ENCODE measurements at regions not wholly inside any gene's neighbourhood (a gene's known extent, or its start where the extent isn't known, plus 50 kb on each side); places are given as distances from the start of the nearest gene placed in this dataset.
"Not testable (repeated sequence)": the region's sequence is repeated elsewhere in the genome, so short reads cannot be mapped to it uniquely, and the experiment has no call there.

GRCh38 chr12:75648856-75649255, 137.4 kb upstream of the KRR1 start:
- Histone ChIP-seq H3K4me1 (ENCODE audit: low read length) (peaks cover 15% of the 10 kb centered on the region), H2AFZ (ENCODE audit: low read depth, low read length) (no peak overlapping the region), H3K9ac (ENCODE audit: low read length) (no peak overlapping the region), H3K4me3 (ENCODE audit: low read length) (no peak overlapping the region), H3K36me3 (replicated peaks; ENCODE audit: low read depth, low read length) (no peaks in the 10 kb centered on the region), H3K9me3 (ENCODE audit: insufficient read depth, low read length) (no peaks in the 10 kb centered on the region), H4K20me1 (ENCODE audit: insufficient read depth, low read length) (no peaks in the 10 kb centered on the region), H3K79me2 (ENCODE audit: low read length) (no peaks in the 10 kb centered on the region), H3K27ac (ENCODE audit: low read length) (no peak overlapping the region), H3K4me2 (ENCODE audit: low read length) (no peak overlapping the region), H3K27me3 (ENCODE audit: low read depth, low read length) (0 out of 2 replicates have a peak, but pooled peaks cover 17% of the 10 kb centered on the region)
- TF ChIP-seq EZH2phosphoT487 (IDR thresholded peaks at IDR 0.05; ENCODE audit: low read depth) = no peak
- no peak for TF ChIP-seq CTCF (IDR thresholded peaks at IDR 0.05; ENCODE audit: low read depth, low read length)

- TF ChIP-seq CTCF (IDR thresholded peaks at IDR 0.05; ENCODE audit: low read depth, low read length) (no peak), EZH2phosphoT487 (IDR thresholded peaks at IDR 0.05; ENCODE audit: low read depth) (no peak)
- Histone ChIP-seq H3K27ac (ENCODE audit: low read length) (no peak overlapping the region), H3K4me2 (ENCODE audit: low read length) (no peak overlapping the region)
Observed at GRCh38 chr12:75646329-75647210, 135.2 kb upstream of the KRR1 start.

GRCh38 chr12:75644472-75645072, 133.2 kb upstream of the KRR1 start:
- peak overlapping the region; percentile 50 for H3K27ac ChIP-seq (ENCODE audit: low read length)
- H3K4me2 ChIP-seq (ENCODE audit: low read length) = peak overlapping the region; percentile 87
- peak overlapping the region; percentile 51 for H3K4me3 ChIP-seq (ENCODE audit: low read length)
- no peaks in the 10 kb centered on the region for H4K20me1 ChIP-seq (ENCODE audit: insufficient read depth, low read length)
- H3K4me1 ChIP-seq (ENCODE audit: low read length) = peaks cover 56% of the 10 kb centered on the region
- no peaks in the 10 kb centered on the region for H3K9me3 ChIP-seq (ENCODE audit: insufficient read depth, low read length)
- H3K27me3 ChIP-seq (ENCODE audit: low read depth, low read length) = 0 out of 2 replicates have a peak, but pooled peaks cover 7% of the 10 kb centered on the region
- peak overlapping the region; percentile 13; the same call in 1 of the 2 replicates for H3K9ac ChIP-seq (ENCODE audit: low read length)
- H3K36me3 ChIP-seq (replicated peaks; ENCODE audit: low read depth, low read length) = no peaks in the 10 kb centered on the region
- no peak overlapping the region for H2AFZ ChIP-seq (ENCODE audit: low read depth, low read length)
- TF ChIP-seq CTCF (IDR thresholded peaks at IDR 0.05; ENCODE audit: low read depth, low read length) (no peak), EZH2phosphoT487 (IDR thresholded peaks at IDR 0.05; ENCODE audit: low read depth) (no peak)
- H3K79me2 ChIP-seq (ENCODE audit: low read length) = no peaks in the 10 kb centered on the region

More at GRCh38 chr12:75646329-75647210, 135.2 kb upstream of the KRR1 start:
- Histone ChIP-seq H3K9ac (ENCODE audit: low read length) (no peak overlapping the region), H3K9me3 (ENCODE audit: insufficient read depth, low read length) (no peaks in the 10 kb centered on the region), H4K20me1 (ENCODE audit: insufficient read depth, low read length) (no peaks in the 10 kb centered on the region), H3K79me2 (ENCODE audit: low read length) (no peaks in the 10 kb centered on the region), H3K4me3 (ENCODE audit: low read length) (no peak overlapping the region), H3K27me3 (ENCODE audit: low read depth, low read length) (0 out of 2 replicates have a peak, but pooled peaks cover 11% of the 10 kb centered on the region), H3K36me3 (replicated peaks; ENCODE audit: low read depth, low read length) (no peaks in the 10 kb centered on the region), H3K4me1 (ENCODE audit: low read length) (peaks cover 38% of the 10 kb centered on the region), H2AFZ (ENCODE audit: low read depth, low read length) (no peak overlapping the region)

DNA sequence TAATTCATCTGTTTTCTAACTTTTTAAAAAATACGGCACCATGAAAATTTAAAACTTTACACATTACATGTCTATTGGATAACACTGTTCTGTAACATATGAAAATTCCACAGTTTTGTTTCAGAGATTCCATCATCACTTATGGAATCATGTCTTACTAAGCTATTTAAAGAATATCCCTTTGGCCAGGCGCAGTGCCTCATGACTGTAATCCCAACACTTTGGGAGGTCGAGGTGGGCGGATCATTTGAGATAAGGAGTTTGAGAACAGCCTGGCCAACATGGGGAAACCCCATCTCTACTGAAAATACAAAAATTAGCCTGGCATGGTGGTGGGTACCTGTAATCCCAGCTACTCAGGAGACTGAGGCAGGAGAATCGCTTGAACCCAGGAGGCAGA, 131.7 kb upstream of the KRR1 start:
- H3K4me2 ChIP-seq (ENCODE audit: low read length) = peak overlapping the region; percentile 18
- H3K9ac ChIP-seq (ENCODE audit: low read length); H3K27ac ChIP-seq (ENCODE audit: low read length); H3K36me3 ChIP-seq (replicated peaks; ENCODE audit: low read depth, low read length); H4K20me1 ChIP-seq (ENCODE audit: insufficient read depth, low read length); H3K27me3 ChIP-seq (ENCODE audit: low read depth, low read length); H2AFZ ChIP-seq (ENCODE audit: low read depth, low read length); H3K9me3 ChIP-seq (ENCODE audit: insufficient read depth, low read length); H3K4me3 ChIP-seq (ENCODE audit: low read length); H3K79me2 ChIP-seq (ENCODE audit: low read length): not testable (repeated sequence)
- peaks cover 57% of the 10 kb centered on the region for H3K4me1 ChIP-seq (ENCODE audit: low read length)
